ENCODE measurements at regions not wholly inside any gene's neighbourhood (a gene's known extent, or its start where the extent isn't known, plus 50 kb on each side); places are given as distances from the start of the nearest gene placed in this dataset.

DNA sequence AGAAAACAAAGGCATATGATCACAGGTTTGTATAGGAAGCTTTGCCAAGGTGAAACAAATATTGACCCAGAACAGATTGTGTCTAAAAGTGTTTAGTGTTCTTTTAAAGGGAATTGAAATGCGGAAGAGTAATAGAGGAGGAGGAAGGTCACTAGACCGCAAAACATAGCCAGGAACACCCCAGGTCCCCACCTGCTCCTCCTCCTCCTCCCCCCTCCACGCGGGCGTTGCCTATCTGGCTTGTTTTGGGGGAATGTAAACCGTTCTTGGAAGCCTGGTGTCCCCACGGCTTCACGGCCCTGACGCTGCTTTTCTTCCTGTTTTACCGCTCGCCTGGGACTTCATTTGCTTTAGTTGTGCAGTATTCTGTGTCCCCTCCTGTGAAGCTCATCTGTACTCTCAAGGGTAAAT is 81.0 kb upstream of the PFKP start (continued):
- TF ChIP-seq, protein P1, sequence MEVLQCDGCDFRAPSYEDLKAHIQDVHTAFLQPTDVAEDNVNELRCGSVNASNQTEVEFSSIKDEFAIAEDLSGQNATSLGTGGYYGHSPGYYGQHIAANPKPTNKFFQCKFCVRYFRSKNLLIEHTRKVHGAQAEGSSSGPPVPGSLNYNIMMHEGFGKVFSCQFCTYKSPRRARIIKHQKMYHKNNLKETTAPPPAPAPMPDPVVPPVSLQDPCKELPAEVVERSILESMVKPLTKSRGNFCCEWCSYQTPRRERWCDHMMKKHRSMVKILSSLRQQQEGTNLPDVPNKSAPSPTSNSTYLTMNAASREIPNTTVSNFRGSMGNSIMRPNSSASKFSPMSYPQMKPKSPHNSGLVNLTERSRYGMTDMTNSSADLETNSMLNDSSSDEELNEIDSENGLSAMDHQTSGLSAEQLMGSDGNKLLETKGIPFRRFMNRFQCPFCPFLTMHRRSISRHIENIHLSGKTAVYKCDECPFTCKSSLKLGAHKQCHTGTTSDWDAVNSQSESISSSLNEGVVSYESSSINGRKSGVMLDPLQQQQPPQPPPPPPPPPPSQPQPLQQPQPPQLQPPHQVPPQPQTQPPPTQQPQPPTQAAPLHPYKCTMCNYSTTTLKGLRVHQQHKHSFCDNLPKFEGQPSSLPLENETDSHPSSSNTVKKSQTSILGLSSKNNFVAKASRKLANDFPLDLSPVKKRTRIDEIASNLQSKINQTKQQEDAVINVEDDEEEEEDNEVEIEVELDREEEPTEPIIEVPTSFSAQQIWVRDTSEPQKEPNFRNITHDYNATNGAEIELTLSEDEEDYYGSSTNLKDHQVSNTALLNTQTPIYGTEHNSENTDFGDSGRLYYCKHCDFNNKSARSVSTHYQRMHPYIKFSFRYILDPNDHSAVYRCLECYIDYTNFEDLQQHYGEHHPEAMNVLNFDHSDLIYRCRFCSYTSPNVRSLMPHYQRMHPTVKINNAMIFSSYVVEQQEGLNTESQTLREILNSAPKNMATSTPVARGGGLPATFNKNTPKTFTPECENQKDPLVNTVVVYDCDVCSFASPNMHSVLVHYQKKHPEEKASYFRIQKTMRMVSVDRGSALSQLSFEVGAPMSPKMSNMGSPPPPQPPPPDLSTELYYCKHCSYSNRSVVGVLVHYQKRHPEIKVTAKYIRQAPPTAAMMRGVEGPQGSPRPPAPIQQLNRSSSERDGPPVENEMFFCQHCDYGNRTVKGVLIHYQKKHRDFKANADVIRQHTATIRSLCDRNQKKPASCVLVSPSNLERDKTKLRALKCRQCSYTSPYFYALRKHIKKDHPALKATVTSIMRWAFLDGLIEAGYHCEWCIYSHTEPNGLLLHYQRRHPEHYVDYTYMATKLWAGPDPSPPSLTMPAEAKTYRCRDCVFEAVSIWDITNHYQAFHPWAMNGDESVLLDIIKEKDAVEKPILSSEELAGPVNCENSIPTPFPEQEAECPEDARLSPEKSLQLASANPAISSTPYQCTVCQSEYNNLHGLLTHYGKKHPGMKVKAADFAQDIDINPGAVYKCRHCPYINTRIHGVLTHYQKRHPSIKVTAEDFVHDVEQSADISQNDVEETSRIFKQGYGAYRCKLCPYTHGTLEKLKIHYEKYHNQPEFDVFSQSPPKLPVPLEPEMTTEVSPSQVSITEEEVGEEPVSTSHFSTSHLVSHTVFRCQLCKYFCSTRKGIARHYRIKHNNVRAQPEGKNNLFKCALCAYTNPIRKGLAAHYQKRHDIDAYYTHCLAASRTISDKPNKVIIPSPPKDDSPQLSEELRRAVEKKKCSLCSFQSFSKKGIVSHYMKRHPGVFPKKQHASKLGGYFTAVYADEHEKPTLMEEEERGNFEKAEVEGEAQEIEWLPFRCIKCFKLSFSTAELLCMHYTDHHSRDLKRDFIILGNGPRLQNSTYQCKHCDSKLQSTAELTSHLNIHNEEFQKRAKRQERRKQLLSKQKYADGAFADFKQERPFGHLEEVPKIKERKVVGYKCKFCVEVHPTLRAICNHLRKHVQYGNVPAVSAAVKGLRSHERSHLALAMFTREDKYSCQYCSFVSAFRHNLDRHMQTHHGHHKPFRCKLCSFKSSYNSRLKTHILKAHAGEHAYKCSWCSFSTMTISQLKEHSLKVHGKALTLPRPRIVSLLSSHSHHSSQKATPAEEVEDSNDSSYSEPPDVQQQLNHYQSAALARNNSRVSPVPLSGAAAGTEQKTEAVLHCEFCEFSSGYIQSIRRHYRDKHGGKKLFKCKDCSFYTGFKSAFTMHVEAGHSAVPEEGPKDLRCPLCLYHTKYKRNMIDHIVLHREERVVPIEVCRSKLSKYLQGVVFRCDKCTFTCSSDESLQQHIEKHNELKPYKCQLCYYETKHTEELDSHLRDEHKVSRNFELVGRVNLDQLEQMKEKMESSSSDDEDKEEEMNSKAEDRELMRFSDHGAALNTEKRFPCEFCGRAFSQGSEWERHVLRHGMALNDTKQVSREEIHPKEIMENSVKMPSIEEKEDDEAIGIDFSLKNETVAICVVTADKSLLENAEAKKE (CRISPR knock-in tag; IDR thresholded peaks at IDR 0.05), result no peak
- TF ChIP-seq ZNF331 (CRISPR knock-in tag; IDR thresholded peaks at IDR 0.05; ENCODE audit: low read depth), result no peak
- no peak for TF ChIP-seq CREB1 (CRISPR knock-in tag; IDR thresholded peaks at IDR 0.05; ENCODE audit: low read depth)
- no peak for TF ChIP-seq CTCF (conservative IDR thresholded peaks at IDR 0.05; ENCODE audit: low read depth in 2 of 2)
- TF ChIP-seq JUNB (IDR thresholded peaks at IDR 0.05; ENCODE audit: unreplicated experiment), result no peak
- TF ChIP-seq, protein P2, sequence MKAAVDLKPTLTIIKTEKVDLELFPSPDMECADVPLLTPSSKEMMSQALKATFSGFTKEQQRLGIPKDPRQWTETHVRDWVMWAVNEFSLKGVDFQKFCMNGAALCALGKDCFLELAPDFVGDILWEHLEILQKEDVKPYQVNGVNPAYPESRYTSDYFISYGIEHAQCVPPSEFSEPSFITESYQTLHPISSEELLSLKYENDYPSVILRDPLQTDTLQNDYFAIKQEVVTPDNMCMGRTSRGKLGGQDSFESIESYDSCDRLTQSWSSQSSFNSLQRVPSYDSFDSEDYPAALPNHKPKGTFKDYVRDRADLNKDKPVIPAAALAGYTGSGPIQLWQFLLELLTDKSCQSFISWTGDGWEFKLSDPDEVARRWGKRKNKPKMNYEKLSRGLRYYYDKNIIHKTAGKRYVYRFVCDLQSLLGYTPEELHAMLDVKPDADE (IDR thresholded peaks at IDR 0.05), result no peak
- no peak for TF ChIP-seq POLR2AphosphoS5 (IDR thresholded peaks at IDR 0.05; ENCODE audit: low read depth)
- TF ChIP-seq NANOG (IDR thresholded peaks at IDR 0.05; ENCODE audit: borderline replicate concordance), result no peak
- no peak for TF ChIP-seq EZH2 (IDR thresholded peaks at IDR 0.05; ENCODE audit: low read depth, unreplicated experiment)
- no peak for TF ChIP-seq REST (IDR thresholded peaks at IDR 0.05; ENCODE audit: unreplicated experiment)
